ENCODE measurements at regions not wholly inside any gene's neighbourhood (a gene's known extent, or its start where the extent isn't known, plus 50 kb on each side); places are given as distances from the start of the nearest gene placed in this dataset.

GRCh38 chr10:90458054-90458453 is 399.8 kb downstream of the HTR7 start:
- H3K27ac ChIP-seq (replicated peaks; ENCODE audit: low read length), result no peak overlapping the region

DNA sequence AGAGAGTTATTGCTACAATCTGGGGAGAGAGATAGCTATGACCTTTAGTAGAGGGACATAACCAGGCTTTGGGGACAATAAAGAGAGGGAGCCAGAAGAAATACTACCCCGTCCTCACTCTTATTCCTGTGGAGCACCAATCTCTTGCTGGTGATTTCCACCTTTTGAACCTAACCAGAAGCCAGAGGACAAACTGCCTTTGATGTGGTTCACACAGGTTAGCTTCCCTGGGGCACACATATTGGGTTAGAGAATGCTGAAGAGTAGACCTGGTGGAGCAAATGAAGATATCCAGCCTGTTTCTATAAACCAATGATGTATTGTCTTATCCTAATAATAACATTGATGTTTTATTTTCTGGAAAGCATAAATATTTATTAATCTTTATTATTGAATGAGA is 399.3 kb downstream of the HTR7 start:
- Histone ChIP-seq H2BK120ac (ENCODE audit: low read depth, low read length) (no peak overlapping the region), H4K91ac (ENCODE audit: low read depth, low read length, poor library complexity) (no peak overlapping the region), H2BK15ac (ENCODE audit: low read length) (no peak overlapping the region), H3K27ac (replicated peaks; ENCODE audit: low read length) (no peak overlapping the region), H3K36me3 (replicated peaks in 1 of 2; ENCODE audit: control insufficient read depth in 2 of 2, insufficient read depth in 2 of 2, low read length in 2 of 2) (no peaks in the 10 kb centered on the region), H3K9me3 (replicated peaks in 1 of 2; ENCODE audit: control insufficient read depth in 2 of 2, insufficient read depth in 1 of 2, low read depth in 1 of 2, low read length in 2 of 2) (no peaks in the 10 kb centered on the region), H3K79me1 (ENCODE audit: low read depth, low read length) (no peaks in the 10 kb centered on the region), H2AFZ (ENCODE audit: low read length) (no peak overlapping the region), H2AK5ac (ENCODE audit: low read depth, low read length) (no peak overlapping the region), H3K14ac (ENCODE audit: low read length) (no peak overlapping the region), H3K27me3 (ENCODE audit: control insufficient read depth in 3 of 3, insufficient read depth in 3 of 3, low read depth in 1 of 3, low read length in 3 of 3) (no peaks in the 10 kb centered on the region), H2BK5ac (ENCODE audit: low read length) (no peak overlapping the region), H3K4me1 (ENCODE audit: control insufficient read depth in 2 of 2, insufficient read depth in 1 of 2, low read depth in 1 of 2, low read length in 2 of 2) (no peaks in the 10 kb centered on the region), H3K9ac (ENCODE audit: low read depth, low read length, poor library complexity) (no peak overlapping the region), H4K8ac (ENCODE audit: low read depth, low read length) (no peak overlapping the region), H2BK12ac (ENCODE audit: low read length) (no peak overlapping the region), H3K4me3 (ENCODE audit: low read length in 2 of 2) (no peak overlapping the region), H3K4me2 (ENCODE audit: insufficient read depth, low read length, poor library complexity, severe bottlenecking) (no peak overlapping the region), H3K23ac (ENCODE audit: low read depth, low read length, poor library complexity) (no peak overlapping the region), H3K4ac (ENCODE audit: low read length) (no peak overlapping the region), H3K18ac (ENCODE audit: low read length) (no peak overlapping the region)
- no peak for DNase-seq (ENCODE audit: low spot score)
- WGBS, 2 donors (ENCODE audit: extremely low coverage in 2 of 2, insufficient read length in 2 of 2, insufficient replicate concordance in 1 of 2), result no CpG with 5 or more reads among the region's 1 CpG

More at GRCh38 chr10:90458054-90458453, 399.8 kb downstream of the HTR7 start:
- no peak overlapping the region for H3K4me2 ChIP-seq (ENCODE audit: insufficient read depth, low read length, poor library complexity, severe bottlenecking)
- H2AFZ ChIP-seq (ENCODE audit: low read length), result no peak overlapping the region
- no CpG with 5 or more reads among the region's 1 CpG for WGBS, 2 donors (ENCODE audit: extremely low coverage in 2 of 2, insufficient read length in 2 of 2, insufficient replicate concordance in 1 of 2)
- no peak overlapping the region for H2BK5ac ChIP-seq (ENCODE audit: low read length)
- H3K4ac ChIP-seq (ENCODE audit: low read length), result no peak overlapping the region
- no peaks in the 10 kb centered on the region for H3K36me3 ChIP-seq (replicated peaks in 1 of 2; ENCODE audit: control insufficient read depth in 2 of 2, insufficient read depth in 2 of 2, low read length in 2 of 2)
- H2BK12ac ChIP-seq (ENCODE audit: low read length), result no peak overlapping the region
- H3K18ac ChIP-seq (ENCODE audit: low read length), result no peak overlapping the region
- no peak overlapping the region for H2AK5ac ChIP-seq (ENCODE audit: low read depth, low read length)
- no peak overlapping the region for H3K9ac ChIP-seq (ENCODE audit: low read depth, low read length, poor library complexity)
- no peak for DNase-seq (ENCODE audit: low spot score)
- H4K8ac ChIP-seq (ENCODE audit: low read depth, low read length), result no peak overlapping the region
- H3K79me1 ChIP-seq (ENCODE audit: low read depth, low read length), result no peaks in the 10 kb centered on the region
- H2BK120ac ChIP-seq (ENCODE audit: low read depth, low read length), result no peak overlapping the region
- no peak overlapping the region for H3K23ac ChIP-seq (ENCODE audit: low read depth, low read length, poor library complexity)
- no peaks in the 10 kb centered on the region for H3K27me3 ChIP-seq (ENCODE audit: control insufficient read depth in 3 of 3, insufficient read depth in 3 of 3, low read depth in 1 of 3, low read length in 3 of 3)
- no peak overlapping the region for H4K91ac ChIP-seq (ENCODE audit: low read depth, low read length, poor library complexity)
- no peak overlapping the region for H3K14ac ChIP-seq (ENCODE audit: low read length)
- H2BK15ac ChIP-seq (ENCODE audit: low read length), result no peak overlapping the region
- no peaks in the 10 kb centered on the region for H3K4me1 ChIP-seq (ENCODE audit: control insufficient read depth in 2 of 2, insufficient read depth in 1 of 2, low read depth in 1 of 2, low read length in 2 of 2)
- H3K4me3 ChIP-seq (ENCODE audit: low read length in 2 of 2), result no peak overlapping the region
- H3K9me3 ChIP-seq (replicated peaks in 1 of 2; ENCODE audit: control insufficient read depth in 2 of 2, insufficient read depth in 1 of 2, low read depth in 1 of 2, low read length in 2 of 2), result no peaks in the 10 kb centered on the region

- no peak overlapping the region for H3K27ac ChIP-seq (replicated peaks; ENCODE audit: low read length)
- no peak overlapping the region for H3K18ac ChIP-seq (ENCODE audit: low read length)
- no peak overlapping the region for H2BK5ac ChIP-seq (ENCODE audit: low read length)
- no peak overlapping the region for H2BK15ac ChIP-seq (ENCODE audit: low read length)
- H3K4ac ChIP-seq (ENCODE audit: low read length), result no peak overlapping the region
- no peak overlapping the region for H4K8ac ChIP-seq (ENCODE audit: low read depth, low read length)
- no peak overlapping the region for H3K4me3 ChIP-seq (ENCODE audit: low read length in 2 of 2)
- H3K14ac ChIP-seq (ENCODE audit: low read length), result no peak overlapping the region
- WGBS, 2 donors (ENCODE audit: extremely low coverage in 2 of 2, insufficient read length in 2 of 2, insufficient replicate concordance in 1 of 2), result no CpG with 5 or more reads among the region's 4 CpGs
- H3K4me2 ChIP-seq (ENCODE audit: insufficient read depth, low read length, poor library complexity, severe bottlenecking), result no peak overlapping the region
- H3K9ac ChIP-seq (ENCODE audit: low read depth, low read length, poor library complexity), result no peak overlapping the region
- H3K9me3 ChIP-seq (replicated peaks in 1 of 2; ENCODE audit: control insufficient read depth in 2 of 2, insufficient read depth in 1 of 2, low read depth in 1 of 2, low read length in 2 of 2), result no peaks in the 10 kb centered on the region
- no peaks in the 10 kb centered on the region for H3K36me3 ChIP-seq (replicated peaks in 1 of 2; ENCODE audit: control insufficient read depth in 2 of 2, insufficient read depth in 2 of 2, low read length in 2 of 2)
- H3K79me1 ChIP-seq (ENCODE audit: low read depth, low read length), result no peaks in the 10 kb centered on the region
- no peak overlapping the region for H4K91ac ChIP-seq (ENCODE audit: low read depth, low read length, poor library complexity)
- H2AK5ac ChIP-seq (ENCODE audit: low read depth, low read length), result no peak overlapping the region
- no peak overlapping the region for H2BK120ac ChIP-seq (ENCODE audit: low read depth, low read length)
- DNase-seq (ENCODE audit: low spot score), result no peak
- no peak overlapping the region for H2BK12ac ChIP-seq (ENCODE audit: low read length)
- no peak overlapping the region for H3K23ac ChIP-seq (ENCODE audit: low read depth, low read length, poor library complexity)
- no peaks in the 10 kb centered on the region for H3K4me1 ChIP-seq (ENCODE audit: control insufficient read depth in 2 of 2, insufficient read depth in 1 of 2, low read depth in 1 of 2, low read length in 2 of 2)
- H2AFZ ChIP-seq (ENCODE audit: low read length), result no peak overlapping the region
- H3K27me3 ChIP-seq (ENCODE audit: control insufficient read depth in 3 of 3, insufficient read depth in 3 of 3, low read depth in 1 of 3, low read length in 3 of 3), result no peaks in the 10 kb centered on the region
Observed at GRCh38 chr10:90461437-90462155, 396.2 kb downstream of the HTR7 start.

DNA sequence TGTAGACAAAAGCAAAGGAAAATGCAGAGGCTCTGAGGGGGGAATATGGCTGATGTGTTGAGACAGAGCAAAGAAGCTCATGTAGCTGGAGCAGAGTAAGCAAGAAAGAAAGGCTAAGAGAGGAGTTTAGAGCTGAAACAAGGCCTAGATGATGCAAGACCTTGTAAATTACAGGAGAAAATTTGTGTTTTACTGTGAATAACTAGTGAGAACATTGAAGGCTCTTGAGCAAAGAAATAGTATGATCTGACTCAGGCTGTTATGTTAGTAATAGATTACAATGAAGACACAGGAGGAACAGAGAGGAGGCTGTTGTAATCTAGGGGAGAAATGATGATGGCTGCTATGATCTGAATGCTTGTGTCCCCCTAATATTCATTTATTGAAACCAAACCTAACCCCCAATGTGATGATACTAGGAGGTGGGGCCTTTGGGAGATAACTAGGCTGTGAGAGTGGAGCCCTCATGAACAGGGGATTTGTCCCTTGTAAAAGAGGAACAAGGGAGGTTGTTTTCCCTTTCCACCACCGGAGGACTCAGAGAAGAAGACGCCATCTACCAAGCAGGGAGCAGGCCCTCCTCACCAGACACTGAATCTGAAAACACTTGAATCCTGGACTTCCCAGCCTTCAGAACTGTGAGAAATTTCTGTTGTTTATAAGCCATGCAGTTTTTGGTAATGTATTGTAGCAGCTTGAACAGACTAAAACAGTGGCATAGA is 394.9 kb downstream of the HTR7 start:
- Histone ChIP-seq H3K9ac (ENCODE audit: low read depth, low read length, poor library complexity) (no peak overlapping the region), H3K18ac (ENCODE audit: low read length) (no peak overlapping the region), H2BK15ac (ENCODE audit: low read length) (no peak overlapping the region), H3K27me3 (ENCODE audit: control insufficient read depth in 3 of 3, insufficient read depth in 3 of 3, low read depth in 1 of 3, low read length in 3 of 3) (no peaks in the 10 kb centered on the region), H3K4ac (ENCODE audit: low read length) (no peak overlapping the region), H4K8ac (ENCODE audit: low read depth, low read length) (no peak overlapping the region), H4K91ac (ENCODE audit: low read depth, low read length, poor library complexity) (no peak overlapping the region), H2BK120ac (ENCODE audit: low read depth, low read length) (no peak overlapping the region), H3K4me2 (ENCODE audit: insufficient read depth, low read length, poor library complexity, severe bottlenecking) (no peak overlapping the region), H3K79me1 (ENCODE audit: low read depth, low read length) (no peaks in the 10 kb centered on the region), H2BK5ac (ENCODE audit: low read length) (no peak overlapping the region), H2AK5ac (ENCODE audit: low read depth, low read length) (no peak overlapping the region), H3K14ac (ENCODE audit: low read length) (no peak overlapping the region), H2BK12ac (ENCODE audit: low read length) (no peak overlapping the region), H3K36me3 (replicated peaks in 1 of 2; ENCODE audit: control insufficient read depth in 2 of 2, insufficient read depth in 2 of 2, low read length in 2 of 2) (no peaks in the 10 kb centered on the region), H3K9me3 (replicated peaks in 1 of 2; ENCODE audit: control insufficient read depth in 2 of 2, insufficient read depth in 1 of 2, low read depth in 1 of 2, low read length in 2 of 2) (no peaks in the 10 kb centered on the region), H3K23ac (ENCODE audit: low read depth, low read length, poor library complexity) (no peak overlapping the region), H2AFZ (ENCODE audit: low read length) (no peak overlapping the region), H3K4me1 (ENCODE audit: control insufficient read depth in 2 of 2, insufficient read depth in 1 of 2, low read depth in 1 of 2, low read length in 2 of 2) (no peaks in the 10 kb centered on the region), H3K4me3 (ENCODE audit: low read length in 2 of 2) (no peak overlapping the region), H3K27ac (replicated peaks; ENCODE audit: low read length) (no peak overlapping the region)
- no peak for DNase-seq (ENCODE audit: low spot score)
- no CpG with 5 or more reads among the region's 2 CpGs for WGBS, 2 donors (ENCODE audit: extremely low coverage in 2 of 2, insufficient read length in 2 of 2, insufficient replicate concordance in 1 of 2)

Data from neuronal stem cell (in vitro differentiated cells).